Stimulated activated naive CD4-positive, alpha-beta T cell (primary cell): ENCODE measurements at regions not wholly inside any gene's neighbourhood (a gene's known extent, or its start where the extent isn't known, plus 50 kb on each side); places are given as distances from the start of the nearest gene placed in this dataset.

Experiments used
- DNase-seq, 6 experiments: peaks; one replicate each; lab custom pipeline; 2025; lab: John Stamatoyannopoulos, UW

- DNase-seq, result no peak
Observed at GRCh38 chr15:37581866-37582532, 352.4 kb upstream of the TMCO5A start.

- DNase-seq, result no peak
Observed at GRCh38 chr15:37582852-37583251, 351.6 kb upstream of the TMCO5A start.

DNA sequence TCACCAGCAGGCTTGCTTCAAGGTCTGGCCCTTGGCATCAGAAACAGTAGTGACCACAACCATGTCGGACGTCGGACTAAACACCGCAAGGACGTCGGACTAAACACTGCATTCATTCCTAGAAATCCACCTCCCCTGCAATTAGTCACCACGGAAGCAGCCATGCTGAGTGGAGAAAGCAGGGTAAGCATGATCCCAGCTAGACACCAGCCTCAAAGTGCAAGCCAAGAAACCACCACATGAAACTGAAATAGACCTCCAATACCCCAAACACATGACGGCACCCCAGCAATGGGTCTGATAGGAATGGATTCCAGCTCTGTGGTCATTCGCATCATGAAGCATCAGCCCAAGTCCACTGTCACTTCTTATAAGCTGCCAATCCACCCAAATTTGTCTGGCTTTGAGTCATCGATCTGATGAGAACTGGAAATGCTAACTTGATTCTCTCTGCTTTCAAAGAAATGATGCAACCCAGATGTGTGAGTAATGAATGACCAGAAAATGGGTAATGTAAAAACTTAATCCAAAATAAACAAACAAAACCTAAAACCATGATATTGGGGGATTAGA lies 348.3 kb upstream of the TMCO5A start:
- no peak for DNase-seq

GRCh38 chr15:37586976-37587375 lies 347.5 kb upstream of the TMCO5A start:
- DNase-seq, result no peak

DNA sequence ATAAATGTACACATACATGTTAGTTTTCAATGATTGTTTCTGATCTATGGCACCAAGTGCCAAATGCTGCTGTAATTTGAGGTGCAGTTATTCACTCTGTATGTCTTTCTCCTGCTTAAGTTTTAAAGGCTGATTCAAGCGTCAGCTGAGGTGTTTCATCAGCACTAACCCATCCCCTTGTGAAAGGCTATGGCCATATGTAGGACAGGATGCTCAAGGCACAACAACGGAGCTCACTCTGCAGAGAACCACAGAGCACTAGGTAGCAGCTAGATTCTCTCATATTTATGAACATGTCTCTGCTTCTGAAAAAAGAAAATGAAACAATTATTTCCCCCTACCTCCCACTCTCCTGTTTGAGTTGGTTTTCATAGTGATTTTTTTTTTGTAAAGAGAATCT lies 340.0 kb upstream of the TMCO5A start:
- DNase-seq, result no peak

DNA sequence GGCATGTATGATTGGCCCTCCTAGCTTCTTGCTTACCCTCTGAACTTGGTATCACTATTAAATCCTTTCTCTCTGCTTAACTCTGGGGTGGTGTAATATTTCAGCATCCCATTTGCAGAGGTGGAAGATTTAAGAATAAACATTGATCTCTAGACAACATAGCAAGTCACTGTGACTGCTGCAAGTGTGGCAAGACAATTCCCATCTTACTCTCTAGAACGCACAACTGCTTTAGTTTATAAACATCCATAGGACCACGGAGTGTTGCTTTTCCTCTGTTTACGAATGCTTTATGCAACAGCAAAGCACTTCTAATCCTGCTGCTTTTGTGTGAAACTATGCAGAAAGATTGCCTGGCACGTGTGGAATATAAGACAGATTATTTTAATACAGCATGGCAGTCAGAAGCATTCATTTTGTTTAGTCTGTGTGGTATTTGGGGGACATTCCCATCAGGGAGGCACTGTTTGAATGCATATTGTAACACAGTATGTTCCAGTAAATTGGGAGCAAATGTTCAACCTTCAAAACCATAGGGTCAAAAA lies 338.9 kb upstream of the TMCO5A start:
- no peak for DNase-seq

- DNase-seq, result no peak
Observed at GRCh38 chr15:37599156-37599555, 335.3 kb upstream of the TMCO5A start.

- DNase-seq, result no peak
Observed at GRCh38 chr15:37616215-37616614, 318.2 kb upstream of the TMCO5A start.

- DNase-seq, result no peak
Observed at GRCh38 chr15:37618353-37618752, 316.1 kb upstream of the TMCO5A start.

DNA sequence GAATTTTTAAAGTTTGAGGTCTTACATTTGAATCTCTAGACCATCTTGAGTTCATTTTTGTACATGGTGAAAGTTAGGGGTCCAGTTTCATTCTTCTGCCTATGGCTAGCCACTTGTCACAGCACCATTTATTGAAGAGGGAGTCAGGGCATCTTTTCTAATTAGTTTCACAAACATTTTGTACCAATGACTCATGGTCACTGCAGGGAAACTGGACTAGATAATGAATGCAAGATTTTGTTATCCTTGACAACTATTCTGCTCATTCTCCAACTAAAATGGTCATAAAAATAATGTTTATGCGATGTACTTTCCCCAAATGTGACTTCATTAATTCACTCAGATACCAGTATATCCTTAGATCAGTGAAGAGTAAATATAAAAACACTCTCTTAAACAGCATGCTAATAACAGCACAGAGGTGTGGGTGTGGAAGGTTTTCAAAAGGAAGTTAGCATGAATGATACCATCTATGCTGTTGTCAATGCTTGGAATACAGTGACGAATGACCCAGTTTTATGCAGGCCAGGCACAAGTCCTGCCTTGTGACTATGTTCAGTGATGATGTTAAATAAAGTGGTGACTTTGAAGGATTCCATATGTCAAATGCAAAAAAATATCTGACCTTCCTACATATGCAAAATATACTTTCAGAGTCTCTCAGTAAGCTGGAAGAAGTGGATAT lies 314.9 kb upstream of the TMCO5A start:
- no peak for DNase-seq

GRCh38 chr15:37625576-37625975 lies 308.9 kb upstream of the TMCO5A start:
- DNase-seq, result no peak

- DNase-seq, result no peak
Observed at GRCh38 chr15:37628507-37628906, 305.9 kb upstream of the TMCO5A start.

DNA sequence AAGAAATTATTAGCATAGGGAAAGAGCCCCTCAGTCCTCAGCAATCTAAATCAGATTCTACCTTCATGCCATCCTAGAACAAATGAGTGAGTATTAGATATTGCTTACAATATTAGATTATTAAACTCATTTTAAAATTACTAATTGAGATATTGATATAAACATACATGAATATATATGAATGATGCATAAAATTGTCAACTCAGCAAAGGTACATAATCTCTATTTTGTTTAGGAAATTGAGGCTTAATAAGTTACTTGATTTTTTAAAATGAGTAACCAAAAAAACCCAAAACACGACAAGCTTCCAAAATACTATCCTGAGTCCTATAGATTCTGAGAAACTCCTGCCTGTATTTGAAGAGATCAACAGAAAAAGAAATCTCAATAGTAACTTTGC lies 297.7 kb upstream of the TMCO5A start:
- DNase-seq, result no peak

DNA sequence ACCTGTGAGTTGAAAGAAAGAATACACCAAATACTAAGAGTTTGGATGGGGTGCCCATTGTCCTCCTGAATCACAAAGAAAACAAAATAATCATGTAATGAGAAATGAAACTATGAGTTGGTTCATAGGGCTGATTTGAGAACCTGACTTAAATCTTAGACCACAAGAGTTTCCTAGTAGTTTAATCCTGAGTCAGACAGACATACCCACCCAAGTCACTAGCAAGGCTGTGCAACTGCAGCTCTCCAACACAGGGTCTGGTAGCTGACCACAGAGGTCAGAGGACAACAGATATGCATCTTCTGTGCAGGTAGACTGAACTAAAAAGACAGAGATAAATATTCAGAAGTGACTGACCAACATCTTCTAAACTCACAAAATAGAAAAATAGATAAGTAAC lies 296.3 kb upstream of the TMCO5A start:
- DNase-seq, result no peak

- DNase-seq, result no peak
Observed at GRCh38 chr15:37638691-37639090, 295.7 kb upstream of the TMCO5A start.

- no peak for DNase-seq
Observed at GRCh38 chr15:37652646-37653417, 281.6 kb upstream of the TMCO5A start.

DNA sequence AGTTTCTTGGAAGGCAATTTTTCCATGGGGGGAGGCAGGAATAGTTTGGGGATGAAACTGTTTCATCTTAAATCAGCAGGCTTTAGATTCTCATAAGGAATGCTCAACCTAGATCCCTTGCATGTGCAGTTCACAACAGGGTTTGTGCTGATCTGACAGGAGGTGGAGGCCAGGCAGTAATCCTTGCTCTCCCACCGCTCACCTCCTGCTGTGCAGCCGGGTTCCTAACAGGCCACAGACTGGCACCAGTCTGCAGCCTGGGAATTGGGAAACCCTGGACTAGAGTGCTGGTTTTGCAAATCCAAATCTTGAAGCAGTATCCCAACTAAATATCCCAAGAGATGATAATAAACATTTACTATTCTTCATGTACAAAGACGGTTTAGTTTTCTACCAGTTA lies 256.3 kb upstream of the TMCO5A start:
- no peak for DNase-seq

GRCh38 chr15:37679627-37680026 lies 254.8 kb upstream of the TMCO5A start:
- no peak for DNase-seq

- DNase-seq, result no peak
Observed at GRCh38 chr15:37682304-37682703, 252.1 kb upstream of the TMCO5A start.

- DNase-seq, result no peak
Observed at GRCh38 chr15:37691911-37692310, 242.5 kb upstream of the TMCO5A start.

DNA sequence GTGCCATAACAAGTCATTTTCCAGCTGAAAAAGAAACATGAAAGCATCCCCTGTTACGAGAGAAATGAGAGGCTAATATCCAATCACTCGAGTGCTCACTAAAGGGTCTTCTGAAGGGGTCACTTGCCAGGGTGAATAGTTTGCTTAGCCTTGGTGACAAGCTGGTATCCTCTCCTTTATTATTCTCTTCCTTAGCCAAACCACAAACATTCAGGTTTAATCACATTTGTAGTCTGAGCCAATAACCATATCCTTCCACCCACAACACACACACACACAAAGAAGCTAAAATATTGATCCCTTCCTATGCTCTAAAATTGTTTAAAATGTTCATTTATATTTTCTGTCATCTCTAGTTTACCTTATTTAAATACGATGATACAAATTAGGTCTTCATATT lies 240.5 kb upstream of the TMCO5A start:
- no peak for DNase-seq

- no peak for DNase-seq
Observed at GRCh38 chr15:37695719-37696118, 238.7 kb upstream of the TMCO5A start.

GRCh38 chr15:37698679-37699078 lies 235.8 kb upstream of the TMCO5A start:
- DNase-seq, result no peak
